WTC11 (cell line): ENCODE measurements at regions not wholly inside any gene's neighbourhood (a gene's known extent, or its start where the extent isn't known, plus 50 kb on each side); places are given as distances from the start of the nearest gene placed in this dataset.

Experiments used
- ATAC-seq: fragments of 200-7000 bp; cut with Tn5 transposase; 2 replicates; pipeline ENCODE4 v1.10.0; 2021; ENCODE audit warnings: mild to moderate bottlenecking, moderate library complexity
- CTCF ChIA-PET: fragments of 300-600 bp; sonication (Branson Sonifier 250); formaldehyde crosslinking; loops from one replicate; lab custom pipeline; 2021; ENCODE audit warnings: antibody characterized with exemption; lab: Charles Lee
- POLR2A ChIA-PET: fragments of 350-600 bp; sonication (Branson Sonifier 250); formaldehyde crosslinking; loops from one replicate; lab custom pipeline; 2021; ENCODE audit warnings: antibody characterized with exemption; lab: Charles Lee
- DNase-seq: peaks from one replicate; pipeline ENCODE4 v3.0.0; 2021; ENCODE audit warnings: low spot score
- H3K27ac Mint-ChIP-seq: 2 replicates; pipeline ENCODE4 v1.8.0; 2021; ENCODE audit warnings: mixed read lengths
- H3K27me3 Mint-ChIP-seq: 2 replicates; pipeline ENCODE4 v1.8.0; 2021; ENCODE audit warnings: low read depth, mild to moderate bottlenecking, moderate library complexity, mixed read lengths
- H3K36me3 Mint-ChIP-seq: 2 replicates; pipeline ENCODE4 v1.8.0; 2021; ENCODE audit warnings: mixed read lengths
- H3K4me1 Mint-ChIP-seq: 2 replicates; pipeline ENCODE4 v1.8.0; 2022; ENCODE audit warnings: mixed read lengths
- H3K4me3 Mint-ChIP-seq: 2 replicates; pipeline ENCODE4 v1.8.0; 2021; ENCODE audit warnings: mild to moderate bottlenecking, moderate library complexity, mixed read lengths
- H3K9me3 Mint-ChIP-seq: 2 replicates; pipeline ENCODE4 v1.8.0; 2021; ENCODE audit warnings: mixed read lengths
- ATF6 ChIP-seq: sonication (generic); formaldehyde crosslinking; IDR thresholded peaks from 2 replicates; pipeline ENCODE4 v1.8.1; 2023; ENCODE audit warnings: mild to moderate bottlenecking, missing genetic modification reagents
- CREM ChIP-seq: sonication (generic); formaldehyde crosslinking; IDR thresholded peaks from 2 replicates; pipeline ENCODE4 v1.8.1; 2022; ENCODE audit warnings: mild to moderate bottlenecking, missing genetic modification reagents, moderate library complexity
- CTCF ChIP-seq: fragments of 200-600 bp; IDR thresholded peaks from 2 replicates; pipeline ENCODE4 v1.8.0; 2022; ENCODE audit warnings: antibody characterized with exemption
- E2F5 ChIP-seq: sonication (generic); formaldehyde crosslinking; IDR thresholded peaks from 2 replicates; pipeline ENCODE4 v1.8.1; 2022; ENCODE audit warnings: mild to moderate bottlenecking, moderate library complexity, missing genetic modification reagents
- ELF4 ChIP-seq: sonication (generic); formaldehyde crosslinking; IDR thresholded peaks from 2 replicates; pipeline ENCODE4 v1.8.1; 2022; ENCODE audit warnings: low read depth, mild to moderate bottlenecking, moderate library complexity, missing genetic modification reagents
- ERG ChIP-seq: fragments of 250-450 bp; sonication (Bioruptor Pico); IDR thresholded peaks from 2 replicates; pipeline ENCODE4 v1.8.0; 2021; ENCODE audit warnings: mild to moderate bottlenecking
- FOXP1 ChIP-seq: sonication (generic); formaldehyde crosslinking; IDR thresholded peaks from 2 replicates; pipeline ENCODE4 v1.8.0; 2022; ENCODE audit warnings: missing genetic modification reagents, mild to moderate bottlenecking, moderate library complexity, borderline replicate concordance
- GABPB1 ChIP-seq: sonication (generic); formaldehyde crosslinking; IDR thresholded peaks from 2 replicates; pipeline ENCODE4 v1.8.1; 2023; ENCODE audit warnings: mild to moderate bottlenecking, missing genetic modification reagents
- KAT7 ChIP-seq: sonication (generic); formaldehyde crosslinking; IDR thresholded peaks from 2 replicates; pipeline ENCODE4 v1.8.1; 2023; ENCODE audit warnings: missing genetic modification reagents, mild to moderate bottlenecking, borderline replicate concordance
- MAX ChIP-seq: sonication (generic); formaldehyde crosslinking; IDR thresholded peaks from 2 replicates; pipeline ENCODE4 v1.8.0; 2022; ENCODE audit warnings: mild to moderate bottlenecking, missing genetic modification reagents
- NFATC4 ChIP-seq: fragments of 250-450 bp; sonication (Bioruptor Pico); IDR thresholded peaks from 2 replicates; pipeline ENCODE4 v1.9.0; 2021; ENCODE audit warnings: mild to moderate bottlenecking
- NFE2L1 ChIP-seq: sonication (generic); formaldehyde crosslinking; IDR thresholded peaks from 2 replicates; pipeline ENCODE4 v1.8.1; 2023; ENCODE audit warnings: missing genetic modification reagents
- NFYB ChIP-seq: sonication (generic); formaldehyde crosslinking; conservative IDR thresholded peaks from 2 replicates; pipeline ENCODE4 v1.8.0; 2022; ENCODE audit warnings: low read depth, missing genetic modification reagents
- NR2C2 ChIP-seq: sonication (generic); formaldehyde crosslinking; IDR thresholded peaks from 2 replicates; pipeline ENCODE4 v1.8.0; 2022; ENCODE audit warnings: mild to moderate bottlenecking, missing genetic modification reagents
- PRDM15 ChIP-seq: sonication (generic); formaldehyde crosslinking; IDR thresholded peaks from 2 replicates; pipeline ENCODE4 v1.8.0; 2022; ENCODE audit warnings: missing genetic modification reagents
- TEAD4 ChIP-seq: sonication (generic); formaldehyde crosslinking; IDR thresholded peaks from 2 replicates; pipeline ENCODE4 v1.8.0; 2022; ENCODE audit warnings: mild to moderate bottlenecking, missing genetic modification reagents
- ZMAT4 ChIP-seq: fragments of 250-450 bp; sonication (Bioruptor Pico); IDR thresholded peaks from 2 replicates; pipeline ENCODE4 v1.9.0; 2021; ENCODE audit warnings: mild to moderate bottlenecking
- ZNF121 ChIP-seq: sonication (generic); formaldehyde crosslinking; IDR thresholded peaks from 2 replicates; pipeline ENCODE4 v1.8.0; 2023; ENCODE audit warnings: missing genetic modification reagents
- ZNF232 ChIP-seq: sonication (generic); formaldehyde crosslinking; IDR thresholded peaks from 2 replicates; pipeline ENCODE4 v1.8.0; 2022; ENCODE audit warnings: mild to moderate bottlenecking, missing genetic modification reagents
- ZNF317 ChIP-seq: sonication (generic); formaldehyde crosslinking; IDR thresholded peaks from 2 replicates; pipeline ENCODE4 v1.8.1; 2023; ENCODE audit warnings: low read depth, mild to moderate bottlenecking, moderate library complexity, missing genetic modification reagents, borderline replicate concordance
- ZNF416 ChIP-seq: fragments of 250-450 bp; sonication (Bioruptor Pico); IDR thresholded peaks from 2 replicates; pipeline ENCODE4 v1.9.0; 2021; ENCODE audit warnings: mild to moderate bottlenecking, inconsistent platforms
- ZNF671 ChIP-seq: fragments of 250-450 bp; sonication (Bioruptor Pico); IDR thresholded peaks from 2 replicates; pipeline ENCODE4 v1.8.0; 2021; ENCODE audit warnings: mild to moderate bottlenecking

- DNase-seq: no peak
- ChIA-PET POLR2A (no interaction called here), CTCF (interaction anchor here (0.8 to 3.0 kb wide), 5 partner anchors 16 to 103 kb away, joined by 3 to 17 read pairs (median 4); no protein-coding TSS in a partner anchor)
- Mint-ChIP-seq H3K9me3 (peaks cover 18% of the 10 kb centered on the region), H3K27me3 (peaks cover 58% of the 10 kb centered on the region), H3K36me3 (no peaks in the 10 kb centered on the region), H3K27ac (no peak overlapping the region), H3K4me1 (peaks cover 68% of the 10 kb centered on the region), H3K4me3 (no peak overlapping the region)
- no peak for ATAC-seq
- TF ChIP-seq MAX (CRISPR knock-in tag) (no peak), KAT7 (CRISPR knock-in tag) (no peak), TEAD4 (CRISPR knock-in tag) (no peak), FOXP1 (CRISPR knock-in tag) (no peak), NR2C2 (CRISPR knock-in tag) (no peak), PRDM15 (CRISPR knock-in tag) (no peak), GABPB1 (no peak), ZNF317 (CRISPR knock-in tag) (no peak), ZNF232 (CRISPR knock-in tag) (no peak), CTCF (no peak), NFYB (no peak), ELF4 (CRISPR knock-in tag) (no peak), ZNF671 (CRISPR knock-in tag) (no peak), E2F5 (no peak), ZNF416 (CRISPR knock-in tag) (no peak), NFE2L1 (CRISPR knock-in tag) (no peak), ERG (no peak)
Measured at GRCh38 chr13:52949742-52950141, 78.9 kb upstream of the OLFM4 start.

- ChIA-PET POLR2A (no interaction called here), CTCF (interaction anchor here (0.8 to 3.0 kb wide), 9 partner anchors 15 to 203 kb away, joined by 3 to 17 read pairs (median 4); no protein-coding TSS in a partner anchor)
- H3K4me3 Mint-ChIP-seq: no peak overlapping the region
- no peak for DNase-seq
- no peak for ATAC-seq
- H3K27me3 Mint-ChIP-seq: peaks cover 60% of the 10 kb centered on the region
- H3K27ac Mint-ChIP-seq: no peak overlapping the region
- H3K9me3 Mint-ChIP-seq: peaks cover 23% of the 10 kb centered on the region
- H3K36me3 Mint-ChIP-seq: no peaks in the 10 kb centered on the region
- peaks cover 61% of the 10 kb centered on the region for H3K4me1 Mint-ChIP-seq
- TF ChIP-seq TEAD4 (CRISPR knock-in tag) (no peak), CREM (CRISPR knock-in tag) (no peak), PRDM15 (CRISPR knock-in tag) (no peak), ZNF416 (CRISPR knock-in tag) (no peak), ZNF121 (CRISPR knock-in tag) (no peak), ZMAT4 (CRISPR knock-in tag) (no peak), NFATC4 (CRISPR knock-in tag) (no peak), ZNF317 (CRISPR knock-in tag) (no peak), ATF6 (CRISPR knock-in tag) (no peak)
Measured at GRCh38 chr13:52949044-52949443, 79.6 kb upstream of the OLFM4 start.
